Small intestine (tissue), 7 donors: ENCODE measurements at regions not wholly inside any gene's neighbourhood (a gene's known extent, or its start where the extent isn't known, plus 50 kb on each side); places are given as distances from the start of the nearest gene placed in this dataset.

Experiments
- DNase-seq, 2 donors: peaks; one replicate each; pipeline versions ENCODE4 v3.0.0 to v3.0.0-alpha.2; 2013
- FAIRE-seq: peaks from 2 replicates; lab custom pipeline; 2012; peaks lifted over from hg19 to GRCh38; lab: Jason Lieb, UNC
- H3K27ac ChIP-seq, 3 donors: one replicate each; pipeline ENCODE4 v1.5.1; 2013; ENCODE audit warnings: low read length in 2 of 3, mild to moderate bottlenecking in 2 of 3, control low read depth in 1 of 3, inconsistent platforms in 1 of 3, low read depth in 1 of 3, moderate library complexity in 1 of 3
- H3K27me3 ChIP-seq, 3 donors: one replicate each; pipeline ENCODE4 v1.6.1; 2013; ENCODE audit warnings: low read length in 3 of 3, inconsistent platforms in 1 of 3; ENCODE audit not compliant: control insufficient read depth in 3 of 3, insufficient read depth in 3 of 3
- H3K36me3 ChIP-seq, 3 donors: one replicate each; pipeline ENCODE4 v1.6.1; 2013; ENCODE audit warnings: low read length in 3 of 3, inconsistent platforms in 1 of 3, low read depth in 1 of 3, mild to moderate bottlenecking in 1 of 3, moderate library complexity in 1 of 3; ENCODE audit not compliant: control insufficient read depth in 3 of 3, insufficient read depth in 2 of 3
- H3K4me1 ChIP-seq, 3 donors: one replicate each; pipeline ENCODE4 v1.6.1; 2013; ENCODE audit warnings: low read length in 2 of 3, inconsistent platforms in 1 of 3, low read depth in 1 of 3, mild to moderate bottlenecking in 1 of 3, moderate library complexity in 1 of 3; ENCODE audit not compliant: control insufficient read depth in 3 of 3, insufficient read depth in 2 of 3
- H3K4me3 ChIP-seq, 3 donors: one replicate each; pipeline ENCODE4 v1.5.1; 2013; ENCODE audit warnings: low read length in 3 of 3, control low read depth in 1 of 3, inconsistent platforms in 1 of 3, low read depth in 1 of 3, mild to moderate bottlenecking in 1 of 3, moderate library complexity in 1 of 3
- H3K9me3 ChIP-seq, 2 donors: one replicate each; pipeline ENCODE4 v1.6.1; 2013; ENCODE audit warnings: low read depth in 1 of 2, low read length in 1 of 2; ENCODE audit not compliant: control insufficient read depth in 2 of 2, insufficient read depth in 1 of 2
- WGBS, 3 donors: extraction: QIAGEN DNeasy Blood & Tissue Kit; methylation state at CpG; one replicate each; pipeline ENCODE4 v1.1.7; 2013; 5-methylcytosine and 5-hydroxymethylcytosine counted together
- donor health status: healthy with polysubstance abuse.
- donor health status: control.
- donor health status: control.
- donor health status: Bipolar disorder and iron deficiency.
- donor health status: healthy.

GRCh38 chr6:94089941-94090340 is 670.6 kb upstream of the EPHA7 start:
- DNase-seq (no peak), FAIRE-seq (no peak)
- H3K27ac ChIP-seq: no peak overlapping the region
- no peaks in the 10 kb centered on the region for H3K36me3 ChIP-seq
- WGBS, 3 donors: 58 to 69% (median 67%) methylated on average over 4 of the region's 4 CpGs
- no peaks in the 10 kb centered on the region for H3K4me1 ChIP-seq
- no peak overlapping the region for H3K4me3 ChIP-seq
- no peaks in the 10 kb centered on the region for H3K9me3 ChIP-seq
- no peaks in the 10 kb centered on the region for H3K27me3 ChIP-seq

- Histone ChIP-seq H3K4me1 (no peaks in the 10 kb centered on the region), H3K27me3 (no peaks in the 10 kb centered on the region), H3K4me3 (no peak overlapping the region), H3K36me3 (no peaks in the 10 kb centered on the region), H3K27ac (no peak overlapping the region), H3K9me3 (no peaks in the 10 kb centered on the region)
- FAIRE-seq: no peak
- no peak for DNase-seq
Measured at GRCh38 chr6:94088870-94089269, 669.5 kb upstream of the EPHA7 start.

- H3K27ac ChIP-seq: no peak overlapping the region
- WGBS, 3 donors: 54 to 66% (median 57%) methylated on average over 3 of the region's 3 CpGs
- H3K27me3 ChIP-seq: no peaks in the 10 kb centered on the region
- H3K4me3 ChIP-seq: no peak overlapping the region
- DNase-seq (no peak), FAIRE-seq (no peak)
- H3K9me3 ChIP-seq: no peaks in the 10 kb centered on the region
- no peaks in the 10 kb centered on the region for H3K4me1 ChIP-seq
- no peaks in the 10 kb centered on the region for H3K36me3 ChIP-seq
Measured at GRCh38 chr6:94074764-94075163, 655.4 kb upstream of the EPHA7 start.

GRCh38 chr6:94071835-94072234 is 652.5 kb upstream of the EPHA7 start:
- DNase-seq (no peak), FAIRE-seq (no peak)
- Histone ChIP-seq H3K9me3 (no peaks in the 10 kb centered on the region), H3K4me1 (no peaks in the 10 kb centered on the region), H3K27me3 (no peaks in the 10 kb centered on the region), H3K4me3 (no peak overlapping the region), H3K27ac (no peak overlapping the region), H3K36me3 (no peaks in the 10 kb centered on the region)
- 4 to 23% (median 12%) methylated on average over 1 of the region's 1 CpG for WGBS, 3 donors

DNA sequence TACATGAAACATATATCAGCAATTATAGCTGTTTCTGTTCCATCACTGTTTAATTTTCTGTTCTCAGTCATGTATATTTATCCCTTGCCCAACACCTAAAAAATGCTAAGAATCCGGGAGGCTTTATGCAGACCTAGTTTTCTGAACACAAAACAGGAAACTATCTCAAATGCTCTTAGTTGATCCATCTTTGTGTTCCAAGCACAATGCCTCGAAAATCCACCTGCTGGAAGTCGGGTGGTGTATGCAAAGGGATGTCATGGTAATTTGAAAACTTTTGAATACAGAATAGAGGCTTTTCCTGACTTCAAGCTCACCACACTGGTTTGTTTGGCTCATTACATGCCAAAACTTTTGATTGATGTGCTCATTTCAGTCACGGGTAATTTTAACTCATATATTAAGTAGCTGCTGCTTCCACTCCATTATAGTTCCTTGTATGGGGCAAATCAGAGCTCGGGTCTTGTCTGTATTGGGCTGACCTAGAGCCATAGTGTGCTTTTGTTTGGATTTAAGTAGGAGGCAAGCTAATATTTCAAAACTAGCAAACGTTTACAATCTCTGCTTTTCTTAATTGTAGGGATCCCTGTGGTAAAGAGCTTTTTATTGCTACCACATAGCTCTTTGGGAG is 646.5 kb upstream of the EPHA7 start:
- Histone ChIP-seq H3K9me3 (no peaks in the 10 kb centered on the region), H3K4me1 (no peaks in the 10 kb centered on the region), H3K27ac (no peak overlapping the region), H3K27me3 (no peaks in the 10 kb centered on the region), H3K36me3 (no peaks in the 10 kb centered on the region), H3K4me3 (no peak overlapping the region)
- DNase-seq (no peak), FAIRE-seq (no peak)
- 38 to 54% (median 46%) methylated on average over 6 of the region's 6 CpGs for WGBS, 3 donors

GRCh38 chr6:94052749-94053148 is 633.4 kb upstream of the EPHA7 start:
- Histone ChIP-seq H3K4me3 (no peak overlapping the region), H3K27me3 (no peaks in the 10 kb centered on the region), H3K4me1 (peaks cover 0 to 3% (median 0%) of the 10 kb centered on the region in 3 donors), H3K36me3 (no peaks in the 10 kb centered on the region), H3K9me3 (no peaks in the 10 kb centered on the region), H3K27ac (no peak overlapping the region)
- FAIRE-seq (no peak), DNase-seq (peak in 1 of 2 donors; percentile 21)
- WGBS, 3 donors: 13 to 19% (median 14%) methylated on average over 1 of the region's 1 CpG

DNA sequence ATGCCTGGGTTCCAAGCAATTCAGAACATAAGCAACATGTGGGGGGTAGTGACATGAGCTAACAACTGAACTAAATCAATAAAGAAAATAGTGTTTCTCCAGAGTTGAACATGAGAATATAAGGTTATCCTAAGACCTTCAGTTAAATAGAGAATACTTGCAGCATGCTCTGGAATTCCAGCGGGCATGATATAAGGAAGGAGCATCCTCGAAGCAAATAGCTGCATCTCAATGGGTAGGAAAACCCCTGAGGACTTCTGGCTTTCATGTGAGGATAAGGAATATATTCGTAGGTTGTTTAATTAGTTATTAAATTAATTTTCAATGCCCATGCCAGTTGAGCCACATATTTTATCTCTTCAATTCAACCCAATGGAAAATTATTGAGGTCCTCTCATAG is 631.2 kb upstream of the EPHA7 start:
- no peak for FAIRE-seq
- no peaks in the 10 kb centered on the region for H3K9me3 ChIP-seq
- H3K27me3 ChIP-seq: no peaks in the 10 kb centered on the region
- H3K27ac ChIP-seq: no peak overlapping the region
- DNase-seq: no peak
- H3K36me3 ChIP-seq: no peaks in the 10 kb centered on the region
- 83 to 89% (median 86%) methylated on average over 3 of the region's 3 CpGs for WGBS, 3 donors
- H3K4me1 ChIP-seq: peaks cover 0 to 3% (median 0%) of the 10 kb centered on the region in 3 donors
- no peak overlapping the region for H3K4me3 ChIP-seq

GRCh38 chr6:94049001-94049400 is 629.6 kb upstream of the EPHA7 start:
- DNase-seq: no peak
- Histone ChIP-seq H3K4me3 (no peak overlapping the region), H3K9me3 (no peaks in the 10 kb centered on the region), H3K36me3 (no peaks in the 10 kb centered on the region), H3K4me1 (no peaks in the 10 kb centered on the region), H3K27ac (no peak overlapping the region), H3K27me3 (no peaks in the 10 kb centered on the region)
- FAIRE-seq: no peak
